ENCODE measurements at regions not wholly inside any gene's neighbourhood (a gene's known extent, or its start where the extent isn't known, plus 50 kb on each side); places are given as distances from the start of the nearest gene placed in this dataset.

- no peak overlapping the region for H3K27ac ChIP-seq (ENCODE audit: low read depth)
- ATAC-seq: no peak
These were observed 122.1 kb upstream of the PARP11 start for GRCh38 chr12:3995306-3995705.

More at GRCh38 chr12:3995306-3995705, 122.1 kb upstream of the PARP11 start:
- peaks cover 14% of the 10 kb centered on the region for H3K4me1 Mint-ChIP-seq
- peaks cover 16% of the 10 kb centered on the region for H3K27me3 Mint-ChIP-seq (ENCODE audit: insufficient read depth, low read depth, poor library complexity)
- TF ChIP-seq EZH2 (IDR thresholded peaks at IDR 0.05; ENCODE audit: low read depth, unreplicated experiment) (no peak), ZNF331 (CRISPR knock-in tag; IDR thresholded peaks at IDR 0.05; ENCODE audit: low read depth) (no peak), ZNF462 (CRISPR knock-in tag; IDR thresholded peaks at IDR 0.05) (no peak), STAT1 (IDR thresholded peaks at IDR 0.05; ENCODE audit: unreplicated experiment) (no peak), JUNB (IDR thresholded peaks at IDR 0.05; ENCODE audit: unreplicated experiment) (no peak), CTCF (conservative IDR thresholded peaks at IDR 0.05; ENCODE audit: low read depth in 2 of 2) (no peak), NANOG (IDR thresholded peaks at IDR 0.05; ENCODE audit: borderline replicate concordance) (no peak), POLR2AphosphoS5 (IDR thresholded peaks at IDR 0.05; ENCODE audit: low read depth) (no peak), REST (IDR thresholded peaks at IDR 0.05; ENCODE audit: unreplicated experiment) (no peak), ETS1 (IDR thresholded peaks at IDR 0.05) (no peak), ZNF114 (CRISPR knock-in tag; IDR thresholded peaks at IDR 0.05) (no peak), CREB1 (CRISPR knock-in tag; IDR thresholded peaks at IDR 0.05; ENCODE audit: low read depth) (no peak), EZH2phosphoT487 (IDR thresholded peaks at IDR 0.05; ENCODE audit: unreplicated experiment) (no peak)
- peaks cover 24% of the 10 kb centered on the region for H3K9me2 ChIP-seq (ENCODE audit: insufficient read depth)
- H3K4me3 Mint-ChIP-seq: no peak overlapping the region
- 0 out of 3 replicates have a peak, but pooled peaks cover under 1% of the 10 kb centered on the region for H3K9me3 Mint-ChIP-seq
- no peak overlapping the region for H2AFZ ChIP-seq
- no peak overlapping the region for H3K27ac Mint-ChIP-seq
- no peaks in the 10 kb centered on the region for H3K36me3 ChIP-seq (ENCODE audit: insufficient read depth)
- peaks cover 4% of the 10 kb centered on the region; the same call in 1 of the 2 replicates for H3K4me1 ChIP-seq (ENCODE audit: insufficient read depth)
- H4K20me1 ChIP-seq (replicated peaks; ENCODE audit: insufficient read depth): no peaks in the 10 kb centered on the region
- H3K4me2 ChIP-seq: no peak overlapping the region
- DNase-seq (ENCODE audit: low spot score): no peak
- no peak overlapping the region for H3K4me3 ChIP-seq
- H3F3A ChIP-seq (replicated peaks; ENCODE audit: low read depth): no peaks in the 10 kb centered on the region
- no peaks in the 10 kb centered on the region for H3K27me3 ChIP-seq (ENCODE audit: insufficient read depth)
- no peaks in the 10 kb centered on the region for H3K36me3 Mint-ChIP-seq (ENCODE audit: low read depth)
- no peaks in the 10 kb centered on the region for H3K79me2 ChIP-seq (replicated peaks; ENCODE audit: insufficient read depth)

Measured in GM23338 (cell line).